Thyroid gland (tissue), 4 donors: ENCODE measurements at regions not wholly inside any gene's neighbourhood (a gene's known extent, or its start where the extent isn't known, plus 50 kb on each side); places are given as distances from the start of the nearest gene placed in this dataset.
"Not testable (repeated sequence)": the region's sequence is repeated elsewhere in the genome, so short reads cannot be mapped to it uniquely, and the experiment has no call there.

ENCODE experiments used
- DNase-seq, 2 donors: peaks; one replicate each; pipeline ENCODE4 v3.0.0-alpha.2; 2019
- H3K27ac ChIP-seq, 3 donors: fragments of 200-600 bp; sonication (generic); 1 replicate in 2 of 3; 2 replicates in 1 of 3; pipeline ENCODE4 v1.5.1; 2016 to 2019; ENCODE audit warnings: mild to moderate bottlenecking in 1 of 3, moderate library complexity in 1 of 3
- H3K27me3 ChIP-seq: fragments of 200-600 bp; sonication (generic); one replicate; pipeline ENCODE4 v1.5.1; 2019
- H3K36me3 ChIP-seq, 2 donors: fragments of 200-600 bp; sonication (generic); one replicate each; pipeline ENCODE4 v1.5.1; 2016 to 2019
- H3K4me1 ChIP-seq, 2 donors: fragments of 200-600 bp; sonication (generic); one replicate each; pipeline ENCODE4 v1.5.1; 2017 to 2019
- H3K4me3 ChIP-seq, 3 donors: fragments of 200-600 bp; sonication (generic); replicated peaks in 1 of 3; 1 replicate in 2 of 3; 2 replicates in 1 of 3; pipeline ENCODE4 v1.5.1; 2016; ENCODE audit warnings: mild to moderate bottlenecking in 1 of 3
- H3K9me3 ChIP-seq: fragments of 200-600 bp; sonication (generic); one replicate; pipeline ENCODE4 v1.5.1; 2017
- POLR2A ChIP-seq, 2 donors: fragments of 450-650 bp; IDR thresholded peaks; one replicate each; pipeline ENCODE4 v1.6.1; 2017; ENCODE audit warnings: antibody characterized with exemption in 2 of 2, mild to moderate bottlenecking in 2 of 2, moderate library complexity in 1 of 2
- WGBS, 2 donors: methylation state at CpG; one replicate each; pipeline ENCODE4 v1.1.5; 2017; 5-methylcytosine and 5-hydroxymethylcytosine counted together
- intact Hi-C: fragments of 100-400 bp; cut with DNase I; formaldehyde crosslinking; loops from one replicate; pipeline ENCODE4 v1.15.1; 2023
- TF ChIP-seq, protein P1 (sequence below), 6 experiments: fragments of 200-600 bp in 3 of 6; fragments of 450-650 bp in 3 of 6; sonication (generic) in 3 of 6; IDR thresholded peaks; one replicate each; pipeline ENCODE4 v1.5.1; 2016 to 2019; ENCODE audit warnings: antibody characterized with exemption in 6 of 6, mild to moderate bottlenecking in 2 of 6, inconsistent platforms in 1 of 6, moderate library complexity in 1 of 6

DNA sequence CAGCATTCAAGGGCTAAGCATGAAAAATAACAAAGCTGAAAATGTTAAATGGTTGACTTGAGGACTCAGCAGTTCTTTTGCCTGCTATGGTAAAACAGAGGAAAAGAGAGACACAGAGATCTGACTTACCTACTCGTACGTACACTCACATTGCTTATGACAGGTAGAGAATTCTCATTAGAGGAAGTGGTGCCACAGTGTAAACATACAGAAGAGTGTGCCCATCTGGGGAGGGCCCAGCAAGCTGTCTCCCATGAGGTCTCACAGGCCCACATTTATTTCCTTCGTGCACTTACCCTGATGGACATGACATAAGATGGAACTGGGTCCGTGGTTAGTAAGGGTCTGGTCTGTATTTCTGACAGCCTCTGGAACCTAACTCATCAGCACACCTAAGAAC, 729.1 kb downstream of the BCL11A start:
- Histone ChIP-seq H3K4me3 (no peak overlapping the region), H3K9me3 (no peaks in the 10 kb centered on the region), H3K36me3 (no peaks in the 10 kb centered on the region), H3K27ac (no peak overlapping the region), H3K27me3 (no peaks in the 10 kb centered on the region), H3K4me1 (no peaks in the 10 kb centered on the region)
- DNase-seq: no peak
- intact Hi-C loops: no loop called here
- TF ChIP-seq, protein P1, sequence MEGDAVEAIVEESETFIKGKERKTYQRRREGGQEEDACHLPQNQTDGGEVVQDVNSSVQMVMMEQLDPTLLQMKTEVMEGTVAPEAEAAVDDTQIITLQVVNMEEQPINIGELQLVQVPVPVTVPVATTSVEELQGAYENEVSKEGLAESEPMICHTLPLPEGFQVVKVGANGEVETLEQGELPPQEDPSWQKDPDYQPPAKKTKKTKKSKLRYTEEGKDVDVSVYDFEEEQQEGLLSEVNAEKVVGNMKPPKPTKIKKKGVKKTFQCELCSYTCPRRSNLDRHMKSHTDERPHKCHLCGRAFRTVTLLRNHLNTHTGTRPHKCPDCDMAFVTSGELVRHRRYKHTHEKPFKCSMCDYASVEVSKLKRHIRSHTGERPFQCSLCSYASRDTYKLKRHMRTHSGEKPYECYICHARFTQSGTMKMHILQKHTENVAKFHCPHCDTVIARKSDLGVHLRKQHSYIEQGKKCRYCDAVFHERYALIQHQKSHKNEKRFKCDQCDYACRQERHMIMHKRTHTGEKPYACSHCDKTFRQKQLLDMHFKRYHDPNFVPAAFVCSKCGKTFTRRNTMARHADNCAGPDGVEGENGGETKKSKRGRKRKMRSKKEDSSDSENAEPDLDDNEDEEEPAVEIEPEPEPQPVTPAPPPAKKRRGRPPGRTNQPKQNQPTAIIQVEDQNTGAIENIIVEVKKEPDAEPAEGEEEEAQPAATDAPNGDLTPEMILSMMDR (IDR thresholded peaks at IDR 0.05): no peak
- TF ChIP-seq POLR2A (IDR thresholded peaks at IDR 0.05): no peak
- 77 to 83% methylated on average over 4 of the region's 4 CpGs for WGBS, 2 donors

DNA sequence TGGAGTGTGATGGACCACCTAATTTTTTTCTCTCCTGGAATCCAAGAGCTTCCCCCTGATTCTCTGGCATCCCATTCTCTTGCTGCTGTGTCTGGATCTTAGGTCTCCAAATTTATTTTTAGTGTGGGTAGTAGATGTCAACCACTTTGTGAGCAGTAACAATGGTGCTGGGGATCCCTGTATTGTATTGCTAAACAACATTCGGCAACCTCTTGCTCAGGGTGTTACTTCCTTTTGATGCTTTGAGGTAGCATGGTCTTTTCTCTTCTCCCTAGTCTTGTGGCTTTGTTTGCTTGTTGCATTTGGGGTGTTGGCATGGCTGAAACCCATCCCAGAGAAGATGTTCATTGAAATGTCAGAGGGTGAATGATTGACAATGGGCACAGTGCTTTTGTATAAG, 737.4 kb downstream of the BCL11A start:
- no peak for DNase-seq
- Histone ChIP-seq H3K36me3 (no peaks in the 10 kb centered on the region), H3K4me1 (no peaks in the 10 kb centered on the region), H3K27me3 (no peaks in the 10 kb centered on the region), H3K9me3 (no peaks in the 10 kb centered on the region), H3K4me3 (no peak overlapping the region), H3K27ac (no peak overlapping the region)
- no peak for TF ChIP-seq POLR2A (IDR thresholded peaks at IDR 0.05)
- TF ChIP-seq, protein P1 (IDR thresholded peaks at IDR 0.05): no peak
- intact Hi-C loops: no loop called here
- WGBS, 2 donors: 83 to 88% methylated on average over 1 of the region's 1 CpG

DNA sequence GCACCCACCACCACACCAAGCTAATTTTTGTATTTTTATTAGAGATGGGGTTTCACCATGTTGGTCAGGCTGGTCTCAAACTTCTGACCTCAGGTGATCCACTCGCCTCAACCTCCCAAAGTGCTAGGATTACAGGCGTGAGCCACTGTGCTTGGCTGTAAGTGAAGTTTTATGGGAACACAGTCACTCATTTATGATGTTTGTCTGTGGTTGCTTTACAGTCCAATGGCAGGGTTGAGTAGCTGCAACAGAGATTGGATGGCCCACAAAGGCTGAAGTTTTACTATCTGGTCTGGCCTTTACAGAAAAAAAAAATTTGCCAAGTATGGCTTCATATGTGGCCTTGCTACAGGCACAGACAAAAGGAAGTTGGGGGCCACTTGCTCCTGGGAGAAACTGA, 743.2 kb downstream of the BCL11A start:
- WGBS, 2 donors: 89% methylated on average over 2 of the region's 2 CpGs
- intact Hi-C loops, H3K4me3 ChIP-seq: not testable (repeated sequence)

DNA sequence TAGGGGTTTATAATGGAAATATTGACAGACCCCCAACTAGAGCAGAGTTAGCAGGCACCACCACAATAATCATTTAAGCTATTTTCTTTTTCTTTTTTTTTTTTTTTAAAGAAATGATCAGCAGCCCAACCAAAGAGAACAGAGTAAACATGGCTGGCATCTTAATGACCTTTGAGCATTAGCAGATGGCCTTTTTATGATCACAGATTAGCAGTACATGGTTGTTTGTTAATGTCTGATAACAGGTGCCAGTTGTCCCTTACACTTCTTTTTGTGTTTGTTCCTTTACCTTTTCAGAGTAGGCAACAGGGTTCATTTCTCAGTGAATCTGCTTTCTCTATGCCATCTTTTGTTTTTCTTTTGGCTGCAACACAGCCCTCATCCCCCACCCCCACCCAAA, 747.0 kb downstream of the BCL11A start:
- Histone ChIP-seq H3K36me3 (no peaks in the 10 kb centered on the region), H3K27ac (no peak overlapping the region), H3K4me3 (no peak overlapping the region), H3K9me3 (no peaks in the 10 kb centered on the region), H3K27me3 (no peaks in the 10 kb centered on the region), H3K4me1 (no peaks in the 10 kb centered on the region)
- TF ChIP-seq POLR2A (IDR thresholded peaks at IDR 0.05): no peak
- TF ChIP-seq, protein P1 (IDR thresholded peaks at IDR 0.05): no peak
- no peak for DNase-seq
- intact Hi-C loops: no loop called here

More for the DNA sequence above, 743.2 kb downstream of the BCL11A start:
- not testable (repeated sequence) for H3K27me3 ChIP-seq, H3K36me3 ChIP-seq, DNase-seq, H3K9me3 ChIP-seq, H3K27ac ChIP-seq, H3K4me1 ChIP-seq

DNA sequence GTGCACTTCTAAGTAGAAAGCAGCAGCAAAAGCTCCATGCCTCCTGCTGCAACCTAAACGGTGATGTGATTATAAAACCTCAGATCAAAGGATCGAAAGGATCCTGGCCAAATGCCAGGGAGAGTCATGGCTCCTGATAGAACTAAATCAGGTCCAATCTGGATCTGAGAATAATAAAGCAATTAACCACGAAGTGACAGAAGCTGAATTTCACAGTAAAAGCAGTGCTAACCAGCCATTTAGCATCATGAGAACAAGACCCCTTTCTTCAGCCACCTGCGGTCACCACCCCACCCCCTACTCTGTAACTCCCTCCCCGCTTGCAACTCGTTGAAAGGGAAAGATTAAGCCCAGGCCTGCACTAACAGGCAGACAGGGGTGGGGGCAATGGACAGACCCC, 748.7 kb downstream of the BCL11A start:
- intact Hi-C loops: no loop called here
- TF ChIP-seq, protein P1 (IDR thresholded peaks at IDR 0.05): no peak
- no peak for TF ChIP-seq POLR2A (IDR thresholded peaks at IDR 0.05)
- WGBS, 2 donors: 45 to 58% methylated on average over 6 of the region's 6 CpGs

DNA sequence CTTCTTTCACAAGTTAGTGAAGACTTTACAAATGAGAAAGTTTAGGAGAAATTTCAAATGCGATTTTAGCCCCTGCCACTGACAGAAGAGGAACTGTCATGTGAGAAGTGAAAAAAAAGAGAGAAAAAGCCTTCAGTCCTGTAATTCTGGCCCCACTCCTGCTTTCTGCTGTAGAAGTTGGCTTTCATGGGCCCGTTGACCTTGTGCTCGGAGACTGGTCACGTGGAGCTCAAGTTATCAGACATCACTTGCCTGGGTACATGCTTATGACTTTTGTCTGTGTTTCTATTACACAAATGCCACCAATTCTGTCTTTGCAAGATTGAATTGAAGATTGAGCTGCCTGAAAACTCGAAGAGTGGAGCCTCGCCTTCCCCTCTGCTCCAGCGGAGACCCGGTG, 749.9 kb downstream of the BCL11A start:
- TF ChIP-seq, protein P1 (IDR thresholded peaks at IDR 0.05): no peak
- no peak for TF ChIP-seq POLR2A (IDR thresholded peaks at IDR 0.05)
- Histone ChIP-seq H3K36me3 (no peaks in the 10 kb centered on the region), H3K4me1 (no peaks in the 10 kb centered on the region), H3K27me3 (no peaks in the 10 kb centered on the region), H3K27ac (no peak overlapping the region), H3K9me3 (no peaks in the 10 kb centered on the region), H3K4me3 (no peak overlapping the region)
- 84 to 85% methylated on average over 8 of the region's 8 CpGs for WGBS, 2 donors
- intact Hi-C loops: no loop called here
- no peak for DNase-seq

More for the DNA sequence above, 748.7 kb downstream of the BCL11A start:
- H3K4me3 ChIP-seq: no peak overlapping the region
- H3K4me1 ChIP-seq: no peaks in the 10 kb centered on the region
- no peaks in the 10 kb centered on the region for H3K9me3 ChIP-seq
- H3K27ac ChIP-seq: no peak overlapping the region
- no peak for DNase-seq
- no peaks in the 10 kb centered on the region for H3K27me3 ChIP-seq
- H3K36me3 ChIP-seq: no peaks in the 10 kb centered on the region
